SU-DHL-6 (cell line): ENCODE measurements at regions not wholly inside any gene's neighbourhood (a gene's known extent, or its start where the extent isn't known, plus 50 kb on each side); places are given as distances from the start of the nearest gene placed in this dataset.

ENCODE experiments used
- H2AFZ ChIP-seq: fragments of 200-600 bp; sonication (generic); 2 replicates; pipeline ENCODE4 v1.6.1; 2014; ENCODE audit warnings: low read depth, mild to moderate bottlenecking, moderate library complexity, mixed read lengths, antibody characterized with exemption, low read length; ENCODE audit not compliant: severe bottlenecking
- H3F3A ChIP-seq: fragments of 200-600 bp; shearing (Covaris generic); 2 replicates; pipeline ENCODE4 v1.6.0; 2016; ENCODE audit warnings: antibody characterized with exemption, mild to moderate bottlenecking; ENCODE audit not compliant: insufficient read depth
- H3K27ac ChIP-seq: fragments of 200-600 bp; sonication (generic); 2 replicates; pipeline ENCODE4 v1.5.1; 2016; ENCODE audit warnings: low read depth, mild to moderate bottlenecking, low read length, moderate library complexity, mixed read lengths
- H3K27me3 ChIP-seq: fragments of 200-600 bp; sonication (generic), shearing (Covaris generic); 2 replicates; pipeline ENCODE4 v1.6.0; 2014; ENCODE audit warnings: mild to moderate bottlenecking, low read length
- H3K36me3 ChIP-seq: fragments of 200-600 bp; sonication (generic); 2 replicates; pipeline ENCODE4 v1.6.1; 2014; ENCODE audit warnings: mild to moderate bottlenecking, low read length, mixed read lengths
- H3K4me2 ChIP-seq: fragments of 300-600, 200-600 bp; shearing (Covaris generic), sonication (generic); 2 replicates; pipeline ENCODE4 v1.6.0; 2014; ENCODE audit warnings: low read length, low read depth, mild to moderate bottlenecking; ENCODE audit not compliant: poor library complexity, severe bottlenecking
- H3K4me3 ChIP-seq: fragments of 200-600 bp; sonication (generic); 2 replicates; pipeline ENCODE4 v1.5.1; 2014; ENCODE audit warnings: antibody characterized with exemption, low read length, mild to moderate bottlenecking, mixed read lengths; ENCODE audit not compliant: insufficient read depth, poor library complexity, severe bottlenecking
- H3K79me2 ChIP-seq: fragments of 200-600 bp; sonication (generic); 2 replicates; pipeline ENCODE4 v1.6.1; 2014; ENCODE audit warnings: mild to moderate bottlenecking, low read length, moderate library complexity; ENCODE audit not compliant: insufficient read depth
- H3K9ac ChIP-seq: fragments of 200-600 bp; sonication (generic); 2 replicates; pipeline ENCODE4 v1.7.0; 2014; ENCODE audit warnings: mild to moderate bottlenecking, low read length
- H3K9me2 ChIP-seq: fragments of 200-600 bp; sonication (generic); replicated peaks from 2 replicates; pipeline ENCODE4 v1.6.1; 2014; ENCODE audit warnings: low read length; ENCODE audit not compliant: insufficient read depth
- H3K9me3 ChIP-seq: fragments of 200-600 bp; sonication (generic); 2 replicates; pipeline ENCODE4 v1.6.1; 2014; ENCODE audit warnings: low read length, mixed read lengths; ENCODE audit not compliant: insufficient read depth
- H4K20me1 ChIP-seq: fragments of 200-600 bp; sonication (generic); 2 replicates; pipeline ENCODE4 v1.6.1; 2014; ENCODE audit warnings: low read depth, mild to moderate bottlenecking, antibody characterized with exemption, low read length, moderate library complexity, mixed read lengths
- EZH2phosphoT487 ChIP-seq: fragments of 200-600 bp; sonication (generic), shearing (Covaris generic); conservative IDR thresholded peaks from 2 replicates; pipeline ENCODE4 v1.6.1; 2018; ENCODE audit warnings: mild to moderate bottlenecking, antibody characterized with exemption, low read length, moderate library complexity, mixed read lengths
- TF ChIP-seq, protein P1 (sequence below): fragments of 200-600 bp; sonication (generic); IDR thresholded peaks from one replicate; pipeline ENCODE4 v1.5.1; 2017; ENCODE audit warnings: antibody characterized with exemption, mild to moderate bottlenecking, low read length, moderate library complexity; ENCODE audit not compliant: insufficient read depth, poor library complexity, severe bottlenecking

DNA sequence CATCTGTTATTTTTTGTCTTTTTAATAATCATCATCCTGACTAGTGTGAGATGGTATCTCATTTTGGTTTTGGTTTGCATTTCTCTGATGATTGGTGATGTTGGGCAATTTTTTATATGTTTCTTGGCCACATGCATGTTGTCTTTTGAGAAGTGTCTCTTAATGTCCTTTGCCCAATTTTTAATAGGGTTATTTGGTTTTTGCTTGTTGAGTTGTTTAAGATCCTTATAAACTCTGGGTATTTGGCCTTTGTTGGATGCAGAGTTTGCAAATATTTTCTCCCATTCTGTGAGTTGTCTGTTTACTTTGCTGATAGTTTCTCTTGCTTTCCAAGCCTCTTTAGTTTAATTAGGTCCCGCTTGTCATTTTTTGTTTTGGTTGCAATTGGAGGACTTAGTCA lies 152.1 kb upstream of the MED14 start:
- Histone ChIP-seq H3K27me3 (no peaks in the 10 kb centered on the region), H3F3A (no peaks in the 10 kb centered on the region), H3K36me3 (no peaks in the 10 kb centered on the region), H4K20me1 (no peaks in the 10 kb centered on the region), H3K9me2 (no peaks in the 10 kb centered on the region), H3K4me2 (no peak overlapping the region), H3K79me2 (no peaks in the 10 kb centered on the region), H3K4me3 (no peak overlapping the region), H3K9ac (no peak overlapping the region), H3K27ac (no peak overlapping the region), H2AFZ (no peak overlapping the region), H3K9me3 (no peaks in the 10 kb centered on the region)
- TF ChIP-seq EZH2phosphoT487 = no peak
- TF ChIP-seq, protein P1, sequence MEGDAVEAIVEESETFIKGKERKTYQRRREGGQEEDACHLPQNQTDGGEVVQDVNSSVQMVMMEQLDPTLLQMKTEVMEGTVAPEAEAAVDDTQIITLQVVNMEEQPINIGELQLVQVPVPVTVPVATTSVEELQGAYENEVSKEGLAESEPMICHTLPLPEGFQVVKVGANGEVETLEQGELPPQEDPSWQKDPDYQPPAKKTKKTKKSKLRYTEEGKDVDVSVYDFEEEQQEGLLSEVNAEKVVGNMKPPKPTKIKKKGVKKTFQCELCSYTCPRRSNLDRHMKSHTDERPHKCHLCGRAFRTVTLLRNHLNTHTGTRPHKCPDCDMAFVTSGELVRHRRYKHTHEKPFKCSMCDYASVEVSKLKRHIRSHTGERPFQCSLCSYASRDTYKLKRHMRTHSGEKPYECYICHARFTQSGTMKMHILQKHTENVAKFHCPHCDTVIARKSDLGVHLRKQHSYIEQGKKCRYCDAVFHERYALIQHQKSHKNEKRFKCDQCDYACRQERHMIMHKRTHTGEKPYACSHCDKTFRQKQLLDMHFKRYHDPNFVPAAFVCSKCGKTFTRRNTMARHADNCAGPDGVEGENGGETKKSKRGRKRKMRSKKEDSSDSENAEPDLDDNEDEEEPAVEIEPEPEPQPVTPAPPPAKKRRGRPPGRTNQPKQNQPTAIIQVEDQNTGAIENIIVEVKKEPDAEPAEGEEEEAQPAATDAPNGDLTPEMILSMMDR = no peak

DNA sequence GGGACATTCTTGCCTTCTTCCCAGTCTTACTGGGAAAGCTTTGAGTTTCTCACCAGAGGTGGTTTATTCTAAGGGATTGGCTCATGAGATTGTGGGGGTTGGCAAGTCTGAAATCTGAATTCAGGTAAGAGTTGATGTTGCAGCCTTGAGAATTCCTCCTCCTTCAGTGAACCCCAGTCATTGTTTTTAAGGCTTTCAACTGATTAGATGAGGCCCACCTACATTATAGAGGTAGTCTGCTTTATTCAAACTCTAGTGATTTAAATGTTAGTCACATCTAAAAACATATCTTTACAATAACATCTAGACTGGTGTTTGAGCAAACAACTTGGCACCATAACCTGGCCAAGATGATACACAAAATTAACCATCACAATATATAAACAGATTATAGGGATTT lies 156.5 kb upstream of the MED14 start:
- no peak overlapping the region for H3K4me3 ChIP-seq
- H3K27ac ChIP-seq = no peak overlapping the region
- TF ChIP-seq, protein P1 = no peak
- TF ChIP-seq EZH2phosphoT487 = no peak
- H3K36me3 ChIP-seq = no peaks in the 10 kb centered on the region
- H3K9ac ChIP-seq = no peak overlapping the region
- no peaks in the 10 kb centered on the region for H3K9me2 ChIP-seq
- no peaks in the 10 kb centered on the region for H3K9me3 ChIP-seq
- no peaks in the 10 kb centered on the region for H3F3A ChIP-seq
- H4K20me1 ChIP-seq = no peaks in the 10 kb centered on the region
- no peaks in the 10 kb centered on the region for H3K79me2 ChIP-seq
- H3K27me3 ChIP-seq = no peaks in the 10 kb centered on the region
- H3K4me2 ChIP-seq = no peak overlapping the region
- no peak overlapping the region for H2AFZ ChIP-seq

DNA sequence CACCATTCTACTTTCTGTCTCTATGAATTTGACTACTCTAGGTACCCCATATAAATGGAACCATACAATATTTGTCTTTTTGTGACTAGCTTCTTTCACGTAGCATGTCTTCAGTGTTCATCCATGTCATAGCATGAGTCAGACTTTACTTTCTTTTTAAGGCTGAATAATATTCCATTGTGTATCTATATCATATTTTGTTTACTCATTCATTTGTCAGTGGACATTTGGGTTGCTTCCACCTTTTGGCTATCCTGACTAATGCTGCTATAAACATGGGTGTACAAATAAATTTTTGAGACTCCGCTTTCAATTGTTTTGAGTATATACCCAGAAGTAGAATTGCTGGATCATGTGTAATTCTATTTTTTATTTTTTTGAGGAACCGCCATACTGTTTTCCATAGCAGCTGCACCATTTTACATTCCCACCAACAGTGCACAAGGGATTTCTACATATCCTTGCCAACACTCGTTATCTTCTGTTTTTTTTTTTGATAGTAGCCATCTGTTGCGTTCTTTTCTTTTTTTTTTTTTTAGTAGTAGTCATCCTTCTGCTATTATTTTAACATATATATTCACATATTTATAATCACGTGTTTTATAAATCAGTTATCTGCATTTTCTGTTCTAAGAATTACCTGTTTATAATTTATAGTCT lies 158.0 kb upstream of the MED14 start:
- H3K9me2 ChIP-seq = no peaks in the 10 kb centered on the region
- H3K79me2 ChIP-seq = no peaks in the 10 kb centered on the region
- H2AFZ ChIP-seq = no peak overlapping the region
- no peaks in the 10 kb centered on the region for H3K36me3 ChIP-seq
- H3K27ac ChIP-seq = no peak overlapping the region
- H3K4me3 ChIP-seq = no peak overlapping the region
- H3K9me3 ChIP-seq = no peaks in the 10 kb centered on the region
- H3K27me3 ChIP-seq = no peaks in the 10 kb centered on the region
- TF ChIP-seq, protein P1 = no peak
- no peak for TF ChIP-seq EZH2phosphoT487
- H3K4me2 ChIP-seq = no peak overlapping the region
- no peaks in the 10 kb centered on the region for H3F3A ChIP-seq
- H3K9ac ChIP-seq = no peak overlapping the region
- no peaks in the 10 kb centered on the region for H4K20me1 ChIP-seq
